Stomach (tissue), 8 donors: ENCODE measurements at regions not wholly inside any gene's neighbourhood (a gene's known extent, or its start where the extent isn't known, plus 50 kb on each side); places are given as distances from the start of the nearest gene placed in this dataset.

Experiments used
- DNase-seq, 2 donors: peaks; one replicate each; pipeline versions ENCODE4 v3.0.0 to v3.0.0-alpha.2; 2013 to 2019
- H3K27ac ChIP-seq, 5 donors: fragments of 200-600 bp in 4 of 5; sonication (generic) in 4 of 5; one replicate each; pipeline ENCODE4 v1.5.1; 2013 to 2019; ENCODE audit warnings: mild to moderate bottlenecking in 1 of 5, moderate library complexity in 1 of 5
- H3K27me3 ChIP-seq, 3 donors: fragments of 200-600 bp; sonication (generic); one replicate each; pipeline ENCODE4 v1.5.1; 2017 to 2019; ENCODE audit warnings: mixed run types in 1 of 3
- H3K36me3 ChIP-seq, 4 donors: fragments of 200-600 bp; sonication (generic); 1 replicate in 3 of 4; 2 replicates in 1 of 4; pipeline ENCODE4 v1.5.1; 2016 to 2019
- H3K4me1 ChIP-seq, 4 donors: fragments of 200-600 bp; sonication (generic); one replicate each; pipeline ENCODE4 v1.5.1; 2016 to 2019
- H3K4me3 ChIP-seq, 4 donors: fragments of 200-600 bp; sonication (generic) in 3 of 4; one replicate each; pipeline ENCODE4 v1.5.1; 2016 to 2019; ENCODE audit warnings: mild to moderate bottlenecking in 1 of 4
- H3K9me3 ChIP-seq, 4 donors: fragments of 200-600 bp; sonication (generic); one replicate each; pipeline ENCODE4 v1.5.1; 2016 to 2019
- CTCF ChIP-seq, 7 experiments: fragments of 450-650 bp in 4 of 7; fragments of 200-600 bp in 3 of 7; sonication (generic) in 3 of 7; IDR thresholded peaks; one replicate each; pipeline ENCODE4 v1.5.1; 2016 to 2019; ENCODE audit warnings: antibody characterized with exemption in 7 of 7, control low read depth in 2 of 7, mild to moderate bottlenecking in 1 of 7
- EP300 ChIP-seq: sonication (generic); formaldehyde crosslinking; IDR thresholded peaks from one replicate; pipeline ENCODE4 v1.6.1; 2017; ENCODE audit warnings: antibody characterized with exemption
- POLR2A ChIP-seq, 4 donors: fragments of 450-650 bp; IDR thresholded peaks; one replicate each; pipeline ENCODE4 v1.6.1; 2016; ENCODE audit warnings: antibody characterized with exemption in 4 of 4, control low read depth in 2 of 4, mild to moderate bottlenecking in 1 of 4, moderate library complexity in 1 of 4
- POLR2AphosphoS5 ChIP-seq, 3 donors: sonication (generic); formaldehyde crosslinking; IDR thresholded peaks; one replicate each; pipeline ENCODE4 v1.6.1; 2016; ENCODE audit warnings: antibody characterized with exemption in 3 of 3
- WGBS, 5 donors: extraction: QIAGEN DNeasy Blood & Tissue Kit in 3 of 5; methylation state at CpG; one replicate each; pipeline versions ENCODE4 v1.1.5 to v1.1.7; 2013 to 2018; 5-methylcytosine and 5-hydroxymethylcytosine counted together
- intact Hi-C: fragments of 100-400 bp; cut with DNase I; formaldehyde crosslinking; loops from one replicate; pipeline ENCODE4 v1.15.1; 2023; ENCODE audit warnings: low total_unique reads
- donor health status: healthy with polysubstance abuse.
- donor health status: Bipolar disorder and iron deficiency.
- donor health status: healthy.

GRCh38 chr2:164054651-164055050 is 318.8 kb upstream of the FIGN start:
- Histone ChIP-seq H3K9me3 (no peaks in the 10 kb centered on the region), H3K36me3 (no peaks in the 10 kb centered on the region), H3K4me1 (no peaks in the 10 kb centered on the region), H3K27ac (no peak overlapping the region), H3K4me3 (no peak overlapping the region), H3K27me3 (no peaks in the 10 kb centered on the region)
- 79 to 88% (median 82%) methylated on average over 5 of the region's 5 CpGs for WGBS, 5 donors
- DNase-seq: no peak
- intact Hi-C loops: no loop called here
- TF ChIP-seq EP300 (no peak), CTCF (IDR thresholded peaks at IDR 0.05) (no peak), POLR2A (IDR thresholded peaks at IDR 0.05) (no peak), POLR2AphosphoS5 (IDR thresholded peaks at IDR 0.05) (no peak)

GRCh38 chr2:164053021-164053420 is 317.2 kb upstream of the FIGN start:
- intact Hi-C loops: no loop called here
- 70 to 80% (median 72%) methylated on average over 2 of the region's 2 CpGs for WGBS, 5 donors

GRCh38 chr2:164052006-164052405 is 316.2 kb upstream of the FIGN start:
- TF ChIP-seq CTCF (IDR thresholded peaks at IDR 0.05) (no peak), EP300 (no peak), POLR2A (IDR thresholded peaks at IDR 0.05) (no peak), POLR2AphosphoS5 (IDR thresholded peaks at IDR 0.05) (no peak)
- 79 to 83% (median 80%) methylated on average over 6 of the region's 6 CpGs for WGBS, 5 donors

More at GRCh38 chr2:164053021-164053420, 317.2 kb upstream of the FIGN start:
- H3K4me3 ChIP-seq: no peak overlapping the region
- TF ChIP-seq POLR2AphosphoS5 (IDR thresholded peaks at IDR 0.05) (no peak), CTCF (IDR thresholded peaks at IDR 0.05) (no peak), EP300 (no peak), POLR2A (IDR thresholded peaks at IDR 0.05) (no peak)
- no peaks in the 10 kb centered on the region for H3K27me3 ChIP-seq
- no peaks in the 10 kb centered on the region for H3K4me1 ChIP-seq
- no peaks in the 10 kb centered on the region for H3K36me3 ChIP-seq
- no peak for DNase-seq
- H3K27ac ChIP-seq: no peak overlapping the region
- H3K9me3 ChIP-seq: no peaks in the 10 kb centered on the region

GRCh38 chr2:164048729-164049128 is 312.9 kb upstream of the FIGN start:
- Histone ChIP-seq H3K4me1 (no peaks in the 10 kb centered on the region), H3K27ac (no peak overlapping the region), H3K4me3 (no peak overlapping the region), H3K36me3 (no peaks in the 10 kb centered on the region), H3K9me3 (no peaks in the 10 kb centered on the region), H3K27me3 (no peaks in the 10 kb centered on the region)
- intact Hi-C loops: no loop called here
- no peak for TF ChIP-seq CTCF (IDR thresholded peaks at IDR 0.05)
- no peak for TF ChIP-seq POLR2AphosphoS5 (IDR thresholded peaks at IDR 0.05)
- no peak for TF ChIP-seq EP300
- no peak for TF ChIP-seq POLR2A (IDR thresholded peaks at IDR 0.05)
- DNase-seq: no peak

More at GRCh38 chr2:164052006-164052405, 316.2 kb upstream of the FIGN start:
- Histone ChIP-seq H3K27ac (no peak overlapping the region), H3K9me3 (no peaks in the 10 kb centered on the region), H3K4me1 (no peaks in the 10 kb centered on the region), H3K36me3 (no peaks in the 10 kb centered on the region), H3K27me3 (no peaks in the 10 kb centered on the region), H3K4me3 (no peak overlapping the region)
- intact Hi-C loops: no loop called here
- DNase-seq: no peak
